ENCODE measurements at regions not wholly inside any gene's neighbourhood (a gene's known extent, or its start where the extent isn't known, plus 50 kb on each side); places are given as distances from the start of the nearest gene placed in this dataset.
"Not testable (repeated sequence)": the region's sequence is repeated elsewhere in the genome, so short reads cannot be mapped to it uniquely, and the experiment has no call there.

GRCh38 chr2:8602809-8603208, 79.0 kb upstream of the ID2 start:
- TF ChIP-seq CTCF (IDR thresholded peaks at IDR 0.05; ENCODE audit: low read length, missing control alignments), result no peak
- no peak for DNase-seq (ENCODE audit: low read depth)
- H3K4me3 ChIP-seq (replicated peaks; ENCODE audit: low read depth, low read length), result no peak overlapping the region

- DNase-seq (ENCODE audit: low read depth); H3K4me3 ChIP-seq (replicated peaks; ENCODE audit: low read depth, low read length): not testable (repeated sequence)
These were observed 78.5 kb upstream of the ID2 start for GRCh38 chr2:8603356-8603755.

- no peak for DNase-seq (ENCODE audit: low read depth)
- H3K4me3 ChIP-seq (replicated peaks; ENCODE audit: low read depth, low read length), result no peak overlapping the region
- no peak for TF ChIP-seq CTCF (IDR thresholded peaks at IDR 0.05; ENCODE audit: low read length, missing control alignments)
These were observed 77.6 kb upstream of the ID2 start for GRCh38 chr2:8604262-8604661.

- TF ChIP-seq CTCF (IDR thresholded peaks at IDR 0.05; ENCODE audit: low read length, missing control alignments), result no peak
- no peak overlapping the region for H3K4me3 ChIP-seq (replicated peaks; ENCODE audit: low read depth, low read length)
- no peak for DNase-seq (ENCODE audit: low read depth)
These were observed 76.3 kb upstream of the ID2 start for GRCh38 chr2:8605351-8606065.

- TF ChIP-seq CTCF (IDR thresholded peaks at IDR 0.05; ENCODE audit: low read length, missing control alignments), result no peak
- no peak overlapping the region for H3K4me3 ChIP-seq (replicated peaks; ENCODE audit: low read depth, low read length)
- DNase-seq (ENCODE audit: low read depth), result no peak
These were observed 75.6 kb upstream of the ID2 start for GRCh38 chr2:8606226-8606625.

GRCh38 chr2:8606649-8607550, 75.0 kb upstream of the ID2 start:
- no peak for DNase-seq (ENCODE audit: low read depth)
- no peak for TF ChIP-seq CTCF (IDR thresholded peaks at IDR 0.05; ENCODE audit: low read length, missing control alignments)
- no peak overlapping the region for H3K4me3 ChIP-seq (replicated peaks; ENCODE audit: low read depth, low read length)

GRCh38 chr2:8607606-8608005, 74.2 kb upstream of the ID2 start:
- peak; percentile 70 for DNase-seq (ENCODE audit: low read depth)
- TF ChIP-seq CTCF (IDR thresholded peaks at IDR 0.05; ENCODE audit: low read length, missing control alignments), result no peak
- H3K4me3 ChIP-seq (replicated peaks; ENCODE audit: low read depth, low read length), result no peak overlapping the region

Measured in fibroblast of pulmonary artery (primary cell).